Adrenal gland (tissue), 9 donors: ENCODE measurements at regions not wholly inside any gene's neighbourhood (a gene's known extent, or its start where the extent isn't known, plus 50 kb on each side); places are given as distances from the start of the nearest gene placed in this dataset.

Experiments used
- DNase-seq, 7 donors: peaks; one replicate each; pipeline ENCODE4 v3.0.0-alpha.2; 2019 to 2020
- H3K27ac ChIP-seq, 5 donors: fragments of 200-600 bp; sonication (generic) in 4 of 5; 1 replicate in 3 of 5; 2 replicates in 2 of 5; pipeline versions ENCODE4 v1.5.1 to v1.8.0; 2016 to 2020; ENCODE audit warnings: mild to moderate bottlenecking in 1 of 5
- H3K27me3 ChIP-seq: fragments of 200-600 bp; 2 replicates; pipeline ENCODE4 v1.8.0; 2021
- H3K36me3 ChIP-seq, 2 donors: fragments of 200-600 bp; replicated peaks in 1 of 2; 1 replicate in 1 of 2; 2 replicates in 1 of 2; pipeline versions ENCODE4 v1.5.1 to v1.8.0; 2018 to 2022
- H3K4me1 ChIP-seq, 2 donors: fragments of 200-600 bp; replicated peaks in 1 of 2; 1 replicate in 1 of 2; 2 replicates in 1 of 2; pipeline versions ENCODE4 v1.5.1 to v1.8.0; 2018 to 2021
- H3K4me3 ChIP-seq, 4 donors: fragments of 200-600 bp; sonication (generic) in 3 of 4; one replicate each; pipeline ENCODE4 v1.5.1; 2016 to 2018
- H3K9me3 ChIP-seq, 3 donors: fragments of 200-600 bp; sonication (generic) in 1 of 3; replicated peaks in 1 of 3; 1 replicate in 2 of 3; 2 replicates in 1 of 3; pipeline versions ENCODE4 v1.5.1 to v1.8.0; 2016 to 2021
- POLR2A ChIP-seq, 2 donors: fragments of 450-650 bp; IDR thresholded peaks; one replicate each; pipeline ENCODE4 v1.6.1; 2017; ENCODE audit warnings: antibody characterized with exemption in 2 of 2, mild to moderate bottlenecking in 2 of 2, moderate library complexity in 1 of 2
- WGBS, 4 donors: extraction: QIAGEN DNeasy Blood & Tissue Kit in 2 of 4; methylation state at CpG; one replicate each; pipeline versions ENCODE4 v1.1.5 to v1.1.7; 2013 to 2017; 5-methylcytosine and 5-hydroxymethylcytosine counted together
- intact Hi-C, 2 donors: fragments of 100-400 bp; cut with DNase I; formaldehyde crosslinking; loops; one replicate each; pipeline versions ENCODE4 v1.14.1 to v1.15.0; 2022 to 2023
- TF ChIP-seq, protein P1 (sequence below), 6 experiments: fragments of 450-650 bp in 4 of 6; fragments of 200-600 bp in 2 of 6; sonication (generic) in 1 of 6; IDR thresholded peaks; 1 replicate in 5 of 6; 2 replicates in 1 of 6; pipeline versions ENCODE4 v1.5.1 to v1.8.0; 2016 to 2021; ENCODE audit warnings: antibody characterized with exemption in 6 of 6, mild to moderate bottlenecking in 2 of 6, moderate library complexity in 1 of 6
- donor health status: healthy with polysubstance abuse.
- donor health status: Bipolar disorder and iron deficiency.
- donor health status: DM: yes; HTN: yes; CAD: no.
- donor health status: DM: no; HTN: no; CAD: no.
- donor health status: DM: no; HTN: no; CAD: no.

- Histone ChIP-seq H3K36me3 (no peaks in the 10 kb centered on the region), H3K9me3 (no peaks in the 10 kb centered on the region), H3K27me3 (no peaks in the 10 kb centered on the region), H3K4me3 (no peak overlapping the region), H3K27ac (no peak overlapping the region), H3K4me1 (no peaks in the 10 kb centered on the region)
- intact Hi-C loops = no loop called here
- no peak for DNase-seq
- 35 to 52% (median 51%) methylated on average over 2 of the region's 2 CpGs for WGBS, 4 donors
- TF ChIP-seq, protein P1, sequence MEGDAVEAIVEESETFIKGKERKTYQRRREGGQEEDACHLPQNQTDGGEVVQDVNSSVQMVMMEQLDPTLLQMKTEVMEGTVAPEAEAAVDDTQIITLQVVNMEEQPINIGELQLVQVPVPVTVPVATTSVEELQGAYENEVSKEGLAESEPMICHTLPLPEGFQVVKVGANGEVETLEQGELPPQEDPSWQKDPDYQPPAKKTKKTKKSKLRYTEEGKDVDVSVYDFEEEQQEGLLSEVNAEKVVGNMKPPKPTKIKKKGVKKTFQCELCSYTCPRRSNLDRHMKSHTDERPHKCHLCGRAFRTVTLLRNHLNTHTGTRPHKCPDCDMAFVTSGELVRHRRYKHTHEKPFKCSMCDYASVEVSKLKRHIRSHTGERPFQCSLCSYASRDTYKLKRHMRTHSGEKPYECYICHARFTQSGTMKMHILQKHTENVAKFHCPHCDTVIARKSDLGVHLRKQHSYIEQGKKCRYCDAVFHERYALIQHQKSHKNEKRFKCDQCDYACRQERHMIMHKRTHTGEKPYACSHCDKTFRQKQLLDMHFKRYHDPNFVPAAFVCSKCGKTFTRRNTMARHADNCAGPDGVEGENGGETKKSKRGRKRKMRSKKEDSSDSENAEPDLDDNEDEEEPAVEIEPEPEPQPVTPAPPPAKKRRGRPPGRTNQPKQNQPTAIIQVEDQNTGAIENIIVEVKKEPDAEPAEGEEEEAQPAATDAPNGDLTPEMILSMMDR (IDR thresholded peaks at IDR 0.05) = no peak
- TF ChIP-seq POLR2A (IDR thresholded peaks at IDR 0.05) = no peak
These were observed 134.2 kb upstream of the NABP1 start for GRCh38 chr2:191543708-191544107.

DNA sequence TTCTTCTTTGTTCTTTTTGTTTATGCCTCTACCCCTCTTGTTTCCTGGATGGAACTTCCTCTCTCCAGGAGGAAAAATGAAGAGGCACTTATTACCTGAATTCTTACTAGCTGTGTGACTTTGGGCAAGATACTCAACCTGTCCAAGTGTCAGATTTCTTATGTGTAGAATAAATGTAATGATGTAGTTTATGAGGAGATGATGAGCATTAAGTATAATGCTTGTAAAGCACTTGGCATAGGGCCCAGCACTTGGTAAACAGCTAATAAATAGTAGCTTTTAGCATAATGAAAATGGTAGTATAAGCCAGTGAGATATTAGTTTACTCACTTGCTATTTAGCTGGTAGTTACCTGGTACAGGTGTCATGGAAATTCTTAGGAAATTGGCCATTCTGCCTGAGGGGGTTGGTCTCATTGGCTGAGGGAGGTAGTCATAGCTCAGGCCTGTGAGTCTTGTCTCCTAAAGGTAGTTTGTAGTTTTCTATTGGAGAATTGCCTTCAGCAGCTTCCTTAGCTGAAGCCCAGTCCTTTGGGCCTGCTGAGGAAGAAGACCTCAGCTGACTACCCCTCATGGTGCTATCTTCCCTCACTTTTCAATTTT, 133.4 kb upstream of the NABP1 start:
- Histone ChIP-seq H3K4me3 (no peak overlapping the region), H3K9me3 (no peaks in the 10 kb centered on the region), H3K27me3 (no peaks in the 10 kb centered on the region), H3K36me3 (no peaks in the 10 kb centered on the region), H3K27ac (no peak overlapping the region), H3K4me1 (no peaks in the 10 kb centered on the region)
- TF ChIP-seq POLR2A (IDR thresholded peaks at IDR 0.05) = no peak
- TF ChIP-seq, protein P1 (IDR thresholded peaks at IDR 0.05) = no peak
- no peak for DNase-seq
- intact Hi-C loops = no loop called here

GRCh38 chr2:191545361-191545760, 132.6 kb upstream of the NABP1 start:
- DNase-seq = no peak
- Histone ChIP-seq H3K4me3 (no peak overlapping the region), H3K27ac (no peak overlapping the region), H3K36me3 (no peaks in the 10 kb centered on the region), H3K27me3 (no peaks in the 10 kb centered on the region), H3K9me3 (no peaks in the 10 kb centered on the region), H3K4me1 (no peaks in the 10 kb centered on the region)
- WGBS, 4 donors = 83 to 95% (median 86%) methylated on average over 2 of the region's 2 CpGs
- TF ChIP-seq, protein P1 (IDR thresholded peaks at IDR 0.05) = no peak
- TF ChIP-seq POLR2A (IDR thresholded peaks at IDR 0.05) = no peak
- intact Hi-C loops = no loop called here

GRCh38 chr2:191552066-191552465, 125.9 kb upstream of the NABP1 start:
- intact Hi-C loops = no loop called here
- Histone ChIP-seq H3K27me3 (no peaks in the 10 kb centered on the region), H3K9me3 (no peaks in the 10 kb centered on the region), H3K27ac (no peak overlapping the region), H3K4me1 (no peaks in the 10 kb centered on the region), H3K4me3 (no peak overlapping the region), H3K36me3 (no peaks in the 10 kb centered on the region)
- WGBS, 4 donors = 53 to 66% (median 64%) methylated on average over 6 of the region's 6 CpGs
- TF ChIP-seq, protein P1 (IDR thresholded peaks at IDR 0.05) = no peak
- TF ChIP-seq POLR2A (IDR thresholded peaks at IDR 0.05) = no peak
- DNase-seq = no peak
